ENCODE measurements at regions not wholly inside any gene's neighbourhood (a gene's known extent, or its start where the extent isn't known, plus 50 kb on each side); places are given as distances from the start of the nearest gene placed in this dataset.

GRCh38 chr9:92177591-92177990, 62.4 kb upstream of the SPTLC1 start:
- no peak for TF ChIP-seq CTCF (IDR thresholded peaks at IDR 0.05)
- 98% methylated on average over 5 of the region's 5 CpGs for WGBS (ENCODE audit: insufficient coverage)
- Histone ChIP-seq H3K9ac (ENCODE audit: insufficient read depth, low read length, poor library complexity, severe bottlenecking) (no peak overlapping the region), H3K27ac (ENCODE audit: low read depth in 1 of 2, low read length in 2 of 2) (no peak overlapping the region), H3K27me3 (ENCODE audit: control insufficient read depth in 2 of 2, insufficient read depth in 2 of 2, low read length in 2 of 2) (no peaks in the 10 kb centered on the region), H3K79me2 (ENCODE audit: insufficient read depth, low read length) (no peaks in the 10 kb centered on the region), H3K9me3 (replicated peaks in 1 of 2; ENCODE audit: control insufficient read depth in 1 of 2, insufficient read depth in 1 of 2, low read length in 2 of 2) (peaks cover 0 to 10% of the 10 kb centered on the region in 2 donors), H3K4me3 (replicated peaks in 1 of 3; ENCODE audit: low read depth in 2 of 3, low read length in 3 of 3) (no peak overlapping the region), H4K20me1 (ENCODE audit: insufficient read depth, low read length) (no peaks in the 10 kb centered on the region), H3K4me1 (ENCODE audit: control insufficient read depth in 1 of 2, insufficient read depth in 2 of 2, low read length in 2 of 2) (peaks cover 0 to 8% of the 10 kb centered on the region in 2 donors), H3K36me3 (replicated peaks in 1 of 2; ENCODE audit: control insufficient read depth in 1 of 2, insufficient read depth in 2 of 2, low read length in 2 of 2) (no peaks in the 10 kb centered on the region), H3K4me2 (replicated peaks; ENCODE audit: extremely low read depth, low read length, poor library complexity, severe bottlenecking) (no peak overlapping the region), H2AFZ (ENCODE audit: insufficient read depth, low read depth, low read length, poor library complexity, severe bottlenecking) (no peak overlapping the region)
- Mint-ChIP-seq H3K27me3 (ENCODE audit: low read depth in 3 of 3) (peaks cover 2 to 5% (median 4%) of the 10 kb centered on the region in 3 donors), H3K27ac (no peak overlapping the region), H3K4me1 (peaks cover 16% of the 10 kb centered on the region), H3K36me3 (no peaks in the 10 kb centered on the region), H3K4me3 (no peak overlapping the region), H3K9me3 (peaks cover 6 to 17% (median 9%) of the 10 kb centered on the region in 7 donors)
- no peak for DNase-seq
- intact Hi-C loops (cut with micrococcal nuclease): no loop called here

- H3K27me3 Mint-ChIP-seq (ENCODE audit: low read depth in 3 of 3): peaks cover 2 to 6% (median 5%) of the 10 kb centered on the region in 3 donors
- H4K20me1 ChIP-seq (ENCODE audit: insufficient read depth, low read length): no peaks in the 10 kb centered on the region
- peaks cover 16% of the 10 kb centered on the region for H3K4me1 Mint-ChIP-seq
- H3K4me3 Mint-ChIP-seq: no peak overlapping the region
- H3K4me3 ChIP-seq (replicated peaks in 1 of 3; ENCODE audit: low read depth in 2 of 3, low read length in 3 of 3): no peak overlapping the region
- TF ChIP-seq CTCF (IDR thresholded peaks at IDR 0.05): no peak
- H3K4me1 ChIP-seq (ENCODE audit: control insufficient read depth in 1 of 2, insufficient read depth in 2 of 2, low read length in 2 of 2): peaks cover 0 to 8% of the 10 kb centered on the region in 2 donors
- no peak overlapping the region for H2AFZ ChIP-seq (ENCODE audit: insufficient read depth, low read depth, low read length, poor library complexity, severe bottlenecking)
- no peaks in the 10 kb centered on the region for H3K79me2 ChIP-seq (ENCODE audit: insufficient read depth, low read length)
- H3K36me3 Mint-ChIP-seq: no peaks in the 10 kb centered on the region
- H3K27ac ChIP-seq (ENCODE audit: low read depth in 1 of 2, low read length in 2 of 2): no peak overlapping the region
- H3K36me3 ChIP-seq (replicated peaks in 1 of 2; ENCODE audit: control insufficient read depth in 1 of 2, insufficient read depth in 2 of 2, low read length in 2 of 2): no peaks in the 10 kb centered on the region
- H3K27me3 ChIP-seq (ENCODE audit: control insufficient read depth in 2 of 2, insufficient read depth in 2 of 2, low read length in 2 of 2): no peaks in the 10 kb centered on the region
- DNase-seq: no peak
- peaks cover 0 to 10% of the 10 kb centered on the region in 2 donors for H3K9me3 ChIP-seq (replicated peaks in 1 of 2; ENCODE audit: control insufficient read depth in 1 of 2, insufficient read depth in 1 of 2, low read length in 2 of 2)
- intact Hi-C loops (cut with micrococcal nuclease): no loop called here
- no peak overlapping the region for H3K4me2 ChIP-seq (replicated peaks; ENCODE audit: extremely low read depth, low read length, poor library complexity, severe bottlenecking)
- H3K9me3 Mint-ChIP-seq: peaks cover 6 to 17% (median 8%) of the 10 kb centered on the region in 7 donors
- no peak overlapping the region for H3K9ac ChIP-seq (ENCODE audit: insufficient read depth, low read length, poor library complexity, severe bottlenecking)
- WGBS (ENCODE audit: insufficient coverage): 98% methylated on average over 5 of the region's 5 CpGs
- peak overlapping the region in 1 of 7 donors; percentile 58 for H3K27ac Mint-ChIP-seq
These were observed 61.6 kb upstream of the SPTLC1 start for GRCh38 chr9:92176800-92177185.

Measured in CD14-positive monocyte (primary cell).